Eye (tissue), 1 donor: ENCODE measurements at regions not wholly inside any gene's neighbourhood (a gene's known extent, or its start where the extent isn't known, plus 50 kb on each side); places are given as distances from the start of the nearest gene placed in this dataset.
A peak's percentile ranks its signal among the peaks of the same experiment; 100 is the strongest.

ENCODE experiments used
- DNase-seq: peaks from one replicate; pipeline ENCODE4 v3.0.0-alpha.2; 2015

DNA sequence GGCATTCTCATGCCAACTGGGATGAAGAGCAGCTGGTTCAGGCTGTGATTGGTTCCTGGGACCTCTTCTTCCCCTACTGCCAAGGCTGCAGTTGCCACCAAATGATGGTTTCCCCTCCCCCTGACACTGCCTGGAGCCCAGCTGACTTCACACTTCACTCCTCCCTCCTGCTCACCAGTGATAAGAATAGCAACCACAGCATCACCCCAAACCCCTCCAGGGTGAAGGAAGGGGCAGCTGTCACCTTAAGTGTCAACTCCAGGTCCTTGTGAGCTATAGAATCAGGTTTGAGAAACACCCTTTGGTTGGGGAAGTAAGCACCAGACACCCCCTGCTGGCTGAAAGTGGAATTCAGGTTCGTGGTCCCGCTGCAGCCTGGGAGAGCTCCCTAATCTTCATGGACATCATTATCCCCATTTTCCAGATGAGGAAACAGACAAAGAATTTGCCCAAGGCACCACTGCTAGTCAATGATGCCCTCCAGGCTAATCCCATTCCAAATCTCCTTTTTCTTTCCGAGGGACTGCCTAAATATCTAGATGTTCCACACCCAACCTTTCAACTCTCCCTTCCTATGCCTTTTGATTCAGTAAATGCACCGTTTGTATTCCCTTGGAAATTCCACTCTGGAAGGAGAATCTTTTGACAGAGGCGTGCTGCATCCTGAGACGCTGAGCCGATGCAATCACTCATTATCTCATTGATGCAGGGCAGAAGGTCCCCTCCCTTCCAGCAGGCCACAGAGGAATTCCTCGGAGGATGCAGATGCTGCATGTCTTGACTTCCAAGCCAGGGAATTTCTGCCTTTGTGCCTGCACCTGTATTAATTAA lies 50.6 kb upstream of the UQCRFS1 start:
- peak; percentile 90 for DNase-seq

DNA sequence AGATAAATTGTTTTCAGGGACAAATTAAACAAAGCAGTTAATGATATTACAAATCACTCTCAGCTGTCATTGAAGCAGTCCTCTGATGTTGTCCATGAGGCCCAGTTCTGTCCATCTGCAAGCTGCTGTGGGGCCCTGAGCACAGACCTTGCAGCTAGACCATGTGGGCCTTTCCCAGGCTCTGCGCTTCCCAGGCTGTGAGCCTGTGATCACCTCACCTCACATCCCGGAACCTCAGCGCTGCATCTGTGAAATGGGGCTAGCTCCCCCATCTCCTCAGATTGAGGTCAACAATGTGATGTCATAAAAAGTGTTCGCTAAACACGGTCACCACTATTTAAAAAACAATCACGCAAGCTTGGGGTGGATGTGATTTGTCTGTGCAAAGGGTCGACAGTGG lies 51.9 kb upstream of the UQCRFS1 start:
- DNase-seq, result no peak

DNA sequence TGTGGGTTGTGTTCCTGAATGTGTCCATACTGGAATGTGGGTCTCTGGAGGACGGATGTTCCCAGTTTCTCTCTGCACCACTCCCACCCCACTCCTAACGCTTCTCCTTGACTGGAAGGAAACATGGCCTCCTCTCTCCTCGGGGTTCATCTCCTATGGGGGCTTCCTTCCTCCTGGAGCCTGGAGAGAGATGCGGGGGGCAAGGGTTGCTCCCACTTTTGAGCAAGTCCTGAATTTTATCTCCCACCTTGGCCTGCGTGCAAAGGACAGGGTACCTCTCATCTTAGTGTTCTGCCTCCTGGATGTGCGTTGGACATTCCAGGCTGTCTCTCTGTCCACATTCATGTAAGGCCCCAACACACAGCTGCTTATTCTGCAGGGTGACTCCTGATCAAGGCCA lies 52.5 kb upstream of the UQCRFS1 start:
- DNase-seq, result no peak

DNA sequence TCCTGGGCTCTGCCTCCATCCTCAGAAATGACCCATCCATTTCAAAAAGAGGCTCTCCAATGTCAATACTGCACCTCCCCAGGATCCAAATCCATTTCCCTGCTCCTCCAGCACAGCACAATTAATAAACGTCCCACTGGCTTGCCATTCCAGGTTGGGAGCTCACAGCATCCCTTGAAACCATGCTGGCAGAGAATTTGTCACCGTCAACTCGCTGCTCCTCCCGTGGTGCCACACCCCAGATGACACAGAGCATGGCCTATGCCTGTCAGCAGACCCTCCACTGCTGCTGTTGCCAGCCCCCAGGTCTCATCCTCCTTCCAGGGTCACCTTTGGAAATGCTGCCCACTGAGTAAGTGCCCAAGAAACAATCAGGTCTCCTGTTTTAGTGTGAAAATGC lies 53.0 kb upstream of the UQCRFS1 start:
- DNase-seq, result no peak

DNA sequence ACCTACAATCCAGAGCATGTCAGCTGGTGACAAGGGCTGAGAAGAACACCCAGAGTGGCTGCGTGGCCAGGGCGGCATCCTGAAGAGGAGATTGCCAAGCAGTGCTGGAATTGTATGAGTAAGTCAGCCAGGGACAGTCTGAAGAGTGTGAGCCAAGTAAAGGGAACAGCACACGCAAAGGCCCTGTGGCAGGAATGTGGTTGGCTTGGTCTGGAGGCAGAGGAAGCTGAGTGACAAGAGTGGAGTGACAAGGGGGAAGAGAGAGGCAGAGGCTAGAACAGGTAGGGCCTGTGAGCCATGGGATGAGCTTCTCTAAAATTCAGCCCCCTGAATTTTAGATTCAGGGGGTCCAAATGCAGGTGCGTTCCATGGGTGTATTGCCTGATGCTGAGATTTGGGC lies 53.7 kb upstream of the UQCRFS1 start:
- no peak for DNase-seq

DNA sequence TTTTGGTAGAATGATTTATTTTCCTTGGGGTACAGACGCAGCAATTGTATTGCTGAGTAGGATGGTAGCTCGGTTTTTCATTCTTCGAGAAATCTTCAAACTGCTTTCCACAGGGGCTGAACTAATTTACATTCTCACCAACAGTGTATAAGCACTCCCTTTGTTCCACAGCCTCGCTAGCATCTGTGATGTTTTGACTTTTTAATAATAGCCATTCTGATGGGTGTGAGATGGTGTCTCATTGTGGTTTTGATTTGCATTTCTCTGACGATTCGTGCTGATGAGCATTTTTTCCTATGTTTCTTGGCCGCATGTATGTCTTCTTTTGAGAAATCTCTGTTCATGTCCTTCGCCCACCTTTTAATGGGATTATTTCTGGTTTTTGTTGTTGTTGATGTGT lies 54.8 kb upstream of the UQCRFS1 start:
- DNase-seq, result no peak

DNA sequence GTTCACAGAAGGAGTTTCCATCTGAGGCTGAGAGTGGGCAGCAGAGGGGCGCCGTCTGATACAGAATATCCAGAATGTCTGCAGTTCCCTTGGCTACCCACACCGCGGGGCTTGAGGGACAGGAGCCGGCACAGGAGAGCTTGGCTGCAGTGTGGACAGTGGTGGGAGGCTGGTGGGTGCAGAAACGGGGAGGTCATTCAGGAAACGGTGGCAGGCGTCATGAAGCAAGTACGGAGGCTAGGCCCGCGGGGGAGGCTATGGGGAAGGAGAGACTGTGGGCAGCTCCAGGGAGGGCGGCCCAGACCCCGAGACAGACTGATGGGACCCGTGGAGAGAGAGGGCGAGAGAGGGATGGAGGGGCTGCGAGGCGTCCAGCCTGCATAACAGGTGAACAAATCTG lies 55.2 kb upstream of the UQCRFS1 start:
- no peak for DNase-seq

DNA sequence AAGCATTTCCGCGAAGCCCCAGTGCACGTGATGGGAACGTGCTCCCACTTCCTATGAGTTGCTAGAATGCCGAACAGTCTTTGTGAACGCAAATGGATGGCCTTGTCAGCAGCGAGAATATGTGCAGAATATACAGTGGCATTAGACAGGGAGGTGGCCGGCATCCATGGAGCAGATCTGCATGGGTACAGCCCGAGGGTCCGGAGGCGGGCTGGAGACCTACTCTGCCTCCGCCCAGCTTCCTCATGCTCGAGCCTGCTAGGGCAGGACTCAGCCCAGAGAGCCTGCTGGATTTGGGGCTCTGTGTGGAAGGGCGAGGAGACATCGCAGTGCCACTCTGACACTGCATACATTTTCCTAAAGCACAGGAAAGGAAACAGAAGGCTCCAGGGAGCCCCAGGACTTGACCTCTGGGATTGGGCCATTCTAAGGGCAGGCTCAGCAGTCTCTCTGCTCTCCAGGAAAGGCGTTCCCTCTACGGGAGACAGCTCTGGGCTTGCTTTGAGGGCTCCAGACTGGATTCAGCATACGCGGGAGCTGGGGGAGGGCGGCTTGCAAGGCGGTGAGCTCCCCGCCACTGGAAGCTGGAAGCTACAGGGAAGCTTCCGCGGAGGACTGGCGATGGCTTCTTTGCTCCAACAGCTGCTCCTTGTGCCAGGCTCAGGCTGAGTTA lies 55.9 kb upstream of the UQCRFS1 start:
- DNase-seq, result no peak

DNA sequence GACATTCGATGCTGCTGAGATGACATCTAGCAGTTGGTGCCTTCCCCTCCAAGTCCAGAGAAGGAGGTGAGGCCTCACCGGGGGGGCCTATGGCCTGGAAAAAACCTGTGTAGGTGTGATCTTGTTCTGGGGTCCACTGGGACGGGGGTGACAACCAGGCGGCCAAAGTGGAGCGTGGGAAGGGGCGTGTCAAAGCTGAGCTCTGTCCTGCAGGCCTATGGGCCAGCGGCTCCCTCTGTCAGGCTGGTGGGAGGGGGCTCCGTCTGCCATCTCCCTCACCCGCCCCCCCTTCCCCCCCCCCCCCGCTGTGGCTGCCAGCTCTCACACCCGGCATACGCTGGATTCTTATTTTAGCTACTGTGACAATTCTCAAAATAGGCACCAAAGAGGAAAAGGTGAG lies 56.7 kb upstream of the UQCRFS1 start:
- DNase-seq, result no peak

DNA sequence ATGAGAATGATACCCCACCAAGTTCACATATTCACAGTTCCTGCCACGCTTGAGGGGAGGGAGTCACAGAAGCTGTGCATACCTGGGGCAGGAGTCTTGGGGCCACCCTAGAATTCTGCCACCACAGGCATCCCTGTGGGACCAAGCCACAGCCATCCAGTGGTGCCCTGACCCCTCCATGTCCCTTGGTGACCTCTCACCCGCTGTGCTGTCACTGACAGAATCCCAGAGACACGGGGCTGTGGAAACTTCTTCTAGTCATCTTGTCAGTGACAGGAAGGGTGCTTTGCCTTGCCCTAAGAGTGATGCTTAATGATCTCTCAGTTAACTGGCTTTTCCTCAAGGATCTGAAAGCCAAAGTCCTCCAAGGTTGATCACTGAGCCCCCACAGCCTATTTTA lies 58.4 kb upstream of the UQCRFS1 start:
- DNase-seq, result no peak

DNA sequence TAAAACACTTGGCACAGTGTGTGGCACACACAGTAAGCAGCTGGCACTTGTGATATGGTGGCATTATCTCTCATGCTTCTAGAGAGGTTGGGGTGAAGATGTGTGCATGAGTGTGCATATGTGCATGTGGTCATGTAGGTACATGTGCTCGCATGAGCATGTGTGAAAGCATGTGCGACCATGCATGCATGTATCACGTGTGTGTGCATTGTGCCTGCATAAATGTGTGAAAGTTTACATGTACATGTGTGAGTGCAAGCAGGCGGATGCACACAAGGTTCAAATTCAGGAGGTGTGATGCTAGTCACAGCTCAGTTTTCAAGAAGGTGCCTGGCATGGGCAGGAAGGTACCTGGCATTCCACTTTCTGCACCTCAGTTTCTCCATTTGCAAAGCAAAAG lies 59.0 kb upstream of the UQCRFS1 start:
- DNase-seq, result no peak

DNA sequence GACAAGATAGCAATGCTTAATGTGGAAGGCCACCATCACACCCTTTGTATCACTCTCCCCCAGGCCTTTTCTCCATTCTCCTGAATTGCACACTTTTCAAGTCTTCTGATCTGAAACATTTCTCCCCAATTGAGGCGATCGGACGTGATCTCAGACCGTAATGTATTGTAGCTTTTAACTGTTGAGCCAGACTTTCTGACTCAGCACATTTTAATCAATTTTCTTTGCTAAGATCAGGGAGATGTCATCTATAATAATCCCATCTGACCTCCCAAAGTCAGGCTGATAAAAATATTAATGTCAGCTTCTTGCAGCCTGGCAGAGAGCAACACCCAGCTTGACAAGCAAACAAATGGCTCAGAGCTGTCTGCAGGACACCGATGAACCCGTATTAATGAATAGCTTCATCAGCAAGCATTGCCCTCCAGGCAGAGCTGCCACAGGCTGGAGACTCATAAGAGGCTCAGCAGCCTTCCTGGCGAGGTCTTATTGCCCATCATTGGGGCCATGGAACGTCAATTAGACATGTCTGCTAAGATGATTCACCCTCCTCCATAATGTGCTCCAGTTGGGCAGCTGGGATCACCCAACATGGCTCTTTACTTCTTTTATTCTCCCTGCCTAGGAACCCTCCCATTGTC lies 60.2 kb upstream of the UQCRFS1 start:
- DNase-seq, result no peak

DNA sequence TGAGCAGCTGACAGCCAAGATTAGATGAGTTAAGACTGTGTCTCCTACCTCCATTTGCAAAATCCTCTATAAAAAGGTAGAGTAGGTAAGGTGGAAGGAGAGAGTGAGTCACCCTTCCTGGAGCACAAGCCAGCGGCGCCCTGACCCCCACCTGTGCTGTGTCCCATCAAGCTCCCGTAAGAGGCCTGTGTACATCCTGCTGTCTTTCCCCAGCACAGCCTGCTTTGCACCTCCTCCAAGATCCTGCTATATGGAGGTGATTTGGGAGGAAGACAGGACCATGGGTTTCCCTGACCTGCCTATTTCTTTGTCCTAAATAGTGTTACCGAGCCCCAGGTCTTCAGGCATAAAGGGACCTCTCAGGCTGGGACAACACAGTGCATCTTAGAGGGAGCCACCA lies 62.3 kb upstream of the UQCRFS1 start:
- no peak for DNase-seq

DNA sequence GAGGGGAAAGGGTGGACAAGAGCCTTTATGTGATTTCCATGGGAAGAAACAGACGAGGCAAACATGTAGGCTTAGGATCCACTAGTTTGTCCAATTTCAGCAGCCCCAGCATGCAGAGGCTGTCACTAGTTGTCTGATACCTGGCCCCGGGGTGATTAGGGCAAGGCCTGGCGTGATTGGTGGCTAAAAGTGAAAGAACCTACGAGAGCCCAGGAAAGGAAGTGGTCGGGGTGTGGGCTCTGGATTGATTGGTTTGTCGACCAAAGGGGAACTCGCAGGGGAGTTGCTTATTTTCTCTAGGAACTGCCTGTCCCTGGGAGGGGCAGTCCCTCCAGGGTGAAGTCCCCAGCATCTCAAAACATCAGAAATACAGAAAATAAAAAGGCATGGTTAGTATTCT lies 64.2 kb upstream of the UQCRFS1 start:
- DNase-seq, result no peak

DNA sequence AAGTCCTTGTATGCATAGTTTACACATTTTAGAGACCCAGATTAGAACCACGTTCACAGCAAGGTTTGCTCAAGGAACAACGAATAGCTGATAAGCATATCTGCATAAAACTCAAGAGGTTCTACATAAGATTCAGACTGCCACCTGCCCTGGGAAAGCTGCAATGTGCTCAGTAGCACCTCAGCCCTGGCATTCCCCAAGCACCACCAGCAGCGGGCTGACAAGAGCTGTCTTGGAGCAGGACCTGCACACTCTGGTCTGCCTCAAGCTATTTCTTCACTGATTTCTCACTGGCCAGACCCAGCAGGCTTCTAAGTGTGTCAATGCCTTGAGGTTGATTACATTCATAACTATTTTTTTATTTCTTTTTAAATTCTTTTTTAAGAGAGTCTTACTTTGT lies 65.8 kb upstream of the UQCRFS1 start:
- DNase-seq, result no peak

DNA sequence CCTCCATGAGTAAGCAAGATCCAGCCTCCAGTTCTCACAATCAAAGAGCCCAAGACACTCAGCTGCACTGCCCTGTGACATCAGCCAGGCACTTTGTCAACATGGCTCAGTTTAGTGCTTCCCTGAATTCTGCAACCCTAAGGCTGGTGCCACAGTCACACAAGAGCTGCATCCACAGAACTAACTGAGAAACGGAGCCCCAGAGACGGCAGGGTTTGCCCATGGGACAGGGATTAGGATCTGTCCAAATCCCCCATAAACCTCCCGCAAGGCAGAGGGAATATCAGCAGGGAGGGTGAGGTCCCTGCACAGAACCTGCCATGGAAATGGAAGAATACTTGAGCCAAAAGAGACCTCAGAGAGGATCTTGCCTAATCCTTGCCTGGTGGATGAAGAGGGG lies 70.4 kb upstream of the UQCRFS1 start:
- DNase-seq, result no peak

DNA sequence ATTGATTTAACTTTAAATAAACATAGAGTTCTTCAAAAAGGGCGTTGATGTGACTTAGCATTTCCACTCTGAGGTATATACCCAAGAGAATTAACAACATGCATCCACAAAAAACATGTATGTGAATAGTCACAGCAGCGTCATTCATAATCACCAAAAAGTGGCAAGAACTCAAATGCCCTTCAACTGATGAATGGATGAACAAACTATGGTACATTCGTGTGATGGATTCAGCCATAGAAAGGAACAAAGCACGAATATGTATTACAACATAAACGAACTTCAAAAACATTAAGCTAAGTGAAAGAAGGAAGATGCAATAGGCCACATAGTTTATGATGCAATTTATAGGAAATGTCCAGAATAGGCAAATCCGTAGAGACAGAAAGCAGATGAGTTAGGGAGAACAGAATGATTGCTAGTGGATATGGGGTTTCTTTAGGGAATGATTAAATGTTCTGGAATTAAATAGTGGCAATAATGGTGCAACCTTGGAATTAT lies 72.3 kb upstream of the UQCRFS1 start:
- DNase-seq, result no peak

DNA sequence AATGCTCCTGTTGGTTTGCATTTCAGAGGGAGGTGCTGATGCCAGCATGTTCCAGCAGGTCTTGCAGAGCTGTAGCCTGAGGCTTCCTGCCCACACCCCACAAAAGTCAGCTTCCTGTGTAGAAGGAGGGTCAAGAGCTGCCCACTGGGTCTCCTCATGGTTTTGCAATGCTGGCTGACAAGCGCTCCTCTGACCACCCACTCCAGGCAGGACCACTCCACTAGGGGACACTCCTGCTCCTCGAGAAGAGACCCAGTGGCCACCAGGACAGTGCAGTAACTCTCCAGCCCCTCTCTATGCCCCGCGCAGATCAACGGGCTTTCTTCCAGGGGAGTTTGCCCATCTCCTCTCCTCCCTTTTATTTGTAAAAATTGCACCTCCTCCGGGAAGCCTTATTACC lies 72.9 kb upstream of the UQCRFS1 start:
- peak; percentile 87 for DNase-seq

DNA sequence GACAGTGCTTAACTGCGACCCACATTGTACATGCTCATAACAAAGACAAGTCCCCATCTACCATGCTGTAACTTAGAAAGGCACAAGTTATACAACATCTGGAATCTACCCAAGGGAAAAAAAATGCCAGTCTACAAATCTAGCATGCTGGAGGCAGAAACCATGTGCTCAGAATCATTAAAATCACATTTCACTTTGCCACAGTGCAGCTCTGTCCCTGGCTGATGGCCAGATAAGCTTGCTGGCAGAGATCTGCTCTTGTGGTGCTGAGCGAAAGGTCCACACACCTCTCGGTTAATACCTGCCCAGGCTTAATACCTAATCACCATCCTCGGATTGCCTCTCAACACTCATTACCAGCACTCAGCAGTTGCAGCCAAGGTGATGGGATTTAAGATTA lies 74.1 kb upstream of the UQCRFS1 start:
- DNase-seq, result peak; percentile 42

DNA sequence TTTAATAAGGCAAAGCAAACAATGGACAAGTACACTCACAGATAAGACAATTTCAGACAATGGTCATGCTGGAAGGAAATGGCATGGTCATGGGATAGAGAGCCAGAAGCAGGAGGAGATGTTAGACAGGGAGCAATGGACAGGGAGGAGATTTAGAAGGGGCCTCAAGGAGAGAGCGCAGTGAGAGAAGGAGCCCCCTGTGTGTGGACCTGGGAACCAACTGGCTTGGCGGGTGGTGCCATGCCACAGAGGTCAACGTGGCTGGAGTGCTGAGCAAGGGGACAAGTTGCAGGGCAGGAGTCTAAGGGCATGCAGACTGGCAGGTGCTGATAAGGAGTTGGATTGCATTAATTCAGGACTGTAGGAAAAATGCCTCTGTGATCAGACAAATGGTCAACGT lies 75.3 kb upstream of the UQCRFS1 start:
- DNase-seq, result no peak

DNA sequence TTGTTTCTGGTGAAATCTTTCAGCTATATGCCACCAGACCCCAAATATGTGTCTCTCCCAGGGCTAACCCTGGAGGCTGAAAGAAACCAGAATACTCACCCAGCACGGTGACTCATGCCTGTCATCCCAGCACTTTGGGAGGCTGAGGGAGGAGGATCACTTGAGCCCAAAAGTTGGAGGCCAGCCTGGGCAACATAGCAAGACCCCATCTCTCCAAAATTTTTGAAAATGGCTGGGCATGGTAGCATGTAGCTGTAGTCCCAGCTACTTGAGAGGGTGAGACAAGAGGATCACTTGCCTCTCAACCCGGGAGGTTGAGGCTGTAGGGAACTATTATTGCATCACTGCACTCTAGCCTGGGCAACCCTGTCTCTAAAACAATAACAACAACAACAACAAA lies 76.1 kb upstream of the UQCRFS1 start:
- no peak for DNase-seq

DNA sequence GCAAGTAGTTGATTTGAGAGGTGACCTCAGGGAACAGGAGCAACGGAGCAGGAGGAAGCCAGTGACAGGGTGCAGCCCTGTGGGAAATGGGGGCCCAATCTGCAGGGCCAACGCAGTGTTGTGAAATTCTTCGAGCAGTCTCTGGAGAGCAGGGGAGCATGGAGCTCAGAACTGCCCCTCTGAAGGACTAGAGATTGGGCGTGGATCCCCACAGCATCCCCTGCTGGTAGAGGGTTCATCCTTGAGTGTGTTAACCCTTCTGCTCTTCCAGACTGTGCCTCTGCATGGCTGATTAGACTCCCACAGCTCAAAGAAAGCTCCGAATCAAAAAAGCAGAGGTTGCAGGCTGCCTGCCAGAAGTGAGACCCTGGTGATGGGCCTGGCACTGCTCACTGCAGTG lies 77.9 kb upstream of the UQCRFS1 start:
- DNase-seq, result peak; percentile 57

DNA sequence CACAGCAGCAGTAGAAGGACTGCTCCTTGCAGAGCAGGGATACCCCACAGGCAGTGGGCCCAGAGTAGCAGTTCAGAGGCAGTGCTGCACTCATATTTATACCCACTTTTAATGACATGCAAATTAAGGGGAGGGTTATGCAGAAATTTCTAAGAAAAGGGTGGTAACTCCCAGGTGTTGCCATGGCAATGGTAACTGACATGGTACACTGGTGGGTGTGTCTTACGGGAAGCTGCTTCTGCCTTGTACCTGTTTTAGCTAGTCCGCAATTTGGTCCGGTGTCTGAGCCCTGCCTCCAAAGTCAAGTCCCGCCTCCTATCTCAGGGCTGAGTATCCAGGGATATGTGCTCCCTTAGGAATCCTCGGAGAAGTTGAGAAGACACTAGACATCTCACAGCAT lies 79.2 kb upstream of the UQCRFS1 start:
- DNase-seq, result no peak

DNA sequence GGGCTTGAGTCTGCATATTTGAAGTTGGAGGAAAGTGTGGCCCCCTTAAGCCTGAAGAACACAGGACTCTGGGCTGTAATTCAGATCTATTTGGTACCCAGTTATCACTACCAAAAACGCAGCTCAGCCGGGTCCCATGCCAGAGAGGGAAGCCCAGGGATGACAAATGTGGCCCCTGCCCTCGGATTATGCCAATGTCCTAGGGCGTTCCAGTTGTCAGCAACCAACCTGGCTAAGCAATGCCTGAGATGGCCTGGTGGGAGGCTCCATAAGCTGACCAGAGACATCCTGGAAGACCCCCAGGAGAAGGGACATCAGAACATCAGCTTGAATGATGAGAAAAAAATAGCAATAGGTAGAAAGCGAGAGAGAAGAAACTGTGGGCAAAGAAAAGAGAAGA lies 79.6 kb upstream of the UQCRFS1 start:
- DNase-seq, result no peak
